Upper lobe of left lung (tissue), 4 donors: ENCODE measurements at regions not wholly inside any gene's neighbourhood (a gene's known extent, or its start where the extent isn't known, plus 50 kb on each side); places are given as distances from the start of the nearest gene placed in this dataset.

ENCODE experiments used
- POLR2AphosphoS5 ChIP-seq, 2 donors: sonication (generic); formaldehyde crosslinking; IDR thresholded peaks; one replicate each; pipeline ENCODE4 v1.5.1; 2017; ENCODE audit warnings: antibody characterized with exemption in 2 of 2
- TF ChIP-seq, protein P1 (sequence below), 6 experiments: fragments of 450-650 bp in 4 of 6; fragments of 200-600 bp in 2 of 6; sonication (generic) in 2 of 6; IDR thresholded peaks; one replicate each; pipeline ENCODE4 v1.5.1; 2016 to 2019; ENCODE audit warnings: antibody characterized with exemption in 6 of 6

DNA sequence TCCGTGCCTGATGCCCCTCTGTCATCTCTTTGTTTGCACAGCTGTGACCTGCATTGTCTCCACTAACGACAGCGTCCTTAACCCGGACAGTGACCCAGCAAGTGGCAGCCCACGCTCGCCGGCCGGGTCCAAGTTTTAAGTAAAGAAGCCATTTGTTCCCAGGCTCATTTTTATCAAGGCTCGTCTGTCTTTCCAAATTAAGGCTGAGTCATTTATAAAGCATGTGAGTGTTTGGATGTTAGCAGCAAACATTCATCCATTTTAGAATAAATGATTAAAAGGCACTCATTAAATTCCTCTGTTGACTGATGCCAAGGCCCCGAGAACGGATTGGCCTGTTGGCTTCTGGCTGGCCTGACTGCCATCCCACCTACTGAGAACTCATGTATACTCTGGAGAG is 514.5 kb downstream of the NPHP4 start:
- TF ChIP-seq, protein P1, sequence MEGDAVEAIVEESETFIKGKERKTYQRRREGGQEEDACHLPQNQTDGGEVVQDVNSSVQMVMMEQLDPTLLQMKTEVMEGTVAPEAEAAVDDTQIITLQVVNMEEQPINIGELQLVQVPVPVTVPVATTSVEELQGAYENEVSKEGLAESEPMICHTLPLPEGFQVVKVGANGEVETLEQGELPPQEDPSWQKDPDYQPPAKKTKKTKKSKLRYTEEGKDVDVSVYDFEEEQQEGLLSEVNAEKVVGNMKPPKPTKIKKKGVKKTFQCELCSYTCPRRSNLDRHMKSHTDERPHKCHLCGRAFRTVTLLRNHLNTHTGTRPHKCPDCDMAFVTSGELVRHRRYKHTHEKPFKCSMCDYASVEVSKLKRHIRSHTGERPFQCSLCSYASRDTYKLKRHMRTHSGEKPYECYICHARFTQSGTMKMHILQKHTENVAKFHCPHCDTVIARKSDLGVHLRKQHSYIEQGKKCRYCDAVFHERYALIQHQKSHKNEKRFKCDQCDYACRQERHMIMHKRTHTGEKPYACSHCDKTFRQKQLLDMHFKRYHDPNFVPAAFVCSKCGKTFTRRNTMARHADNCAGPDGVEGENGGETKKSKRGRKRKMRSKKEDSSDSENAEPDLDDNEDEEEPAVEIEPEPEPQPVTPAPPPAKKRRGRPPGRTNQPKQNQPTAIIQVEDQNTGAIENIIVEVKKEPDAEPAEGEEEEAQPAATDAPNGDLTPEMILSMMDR (IDR thresholded peaks at IDR 0.05): no peak
- no peak for TF ChIP-seq POLR2AphosphoS5 (IDR thresholded peaks at IDR 0.05)
